ENCODE measurements at regions not wholly inside any gene's neighbourhood (a gene's known extent, or its start where the extent isn't known, plus 50 kb on each side); places are given as distances from the start of the nearest gene placed in this dataset.

DNA sequence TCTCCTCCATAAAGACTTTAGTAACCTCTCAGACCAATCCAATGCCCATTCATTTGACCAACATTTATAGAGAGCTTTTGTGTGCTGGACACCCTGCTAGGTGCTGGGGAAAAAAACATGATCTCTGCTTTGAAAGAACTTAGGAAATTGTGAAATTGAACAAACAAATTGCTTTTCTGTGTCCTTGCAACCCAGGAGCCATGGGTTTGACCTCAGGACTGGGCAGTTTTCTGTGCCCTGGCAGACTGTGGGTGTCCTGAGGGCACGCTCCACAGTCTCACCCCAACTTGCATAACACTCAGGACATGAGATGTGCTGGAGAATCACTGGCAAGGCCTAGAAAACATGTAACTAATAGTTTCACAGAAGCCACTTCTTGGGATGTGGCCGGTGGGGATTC is 429.1 kb upstream of the ZMIZ1 start:
- H3K36me3 ChIP-seq = no peaks in the 10 kb centered on the region
- intact Hi-C loops (cut with DNase I) = no loop called here
- no peak for ATAC-seq
- H3K9me3 ChIP-seq = peaks cover 0 to 4% (median 0%) of the 10 kb centered on the region in 11 donors
- no peak for DNase-seq
- no peak overlapping the region for H3K4me3 ChIP-seq
- no peak for TF ChIP-seq CTCF (IDR thresholded peaks at IDR 0.05)
- H3K4me1 ChIP-seq = peaks cover 0 to 23% (median 0%) of the 10 kb centered on the region in 9 donors
- no peak overlapping the region for H3K27ac ChIP-seq
- H3K27me3 ChIP-seq = no peaks in the 10 kb centered on the region
- WGBS, 2 donors = 97 to 99% methylated on average over 2 of the region's 2 CpGs

- H3K36me3 ChIP-seq = no peaks in the 10 kb centered on the region
- DNase-seq (no peak), ATAC-seq (peak in 4 of 8 donors; percentile 29 to 76 (median 46))
- no peak for TF ChIP-seq CTCF (IDR thresholded peaks at IDR 0.05)
- peaks cover 0 to 16% (median 0%) of the 10 kb centered on the region in 9 donors for H3K4me1 ChIP-seq
- H3K9me3 ChIP-seq = peaks cover 0 to 9% (median 0%) of the 10 kb centered on the region in 11 donors
- H3K4me3 ChIP-seq = no peak overlapping the region
- H3K27me3 ChIP-seq = no peaks in the 10 kb centered on the region
- intact Hi-C loops (cut with DNase I) = no loop called here
- peak overlapping the region in 3 of 10 donors; percentile 11 to 44 (median 25) for H3K27ac ChIP-seq
- 80 to 87% methylated on average over 4 of the region's 4 CpGs for WGBS, 2 donors
These were observed 427.8 kb upstream of the ZMIZ1 start for GRCh38 chr10:78640796-78641636.

- Histone ChIP-seq H3K9me3 (peaks cover 0 to 9% (median 0%) of the 10 kb centered on the region in 11 donors), H3K36me3 (no peaks in the 10 kb centered on the region), H3K4me3 (no peak overlapping the region), H3K27me3 (no peaks in the 10 kb centered on the region), H3K4me1 (peaks cover 0 to 16% (median 0%) of the 10 kb centered on the region in 9 donors), H3K27ac (peak overlapping the region in 3 of 10 donors; percentile 11 to 44 (median 25))
- DNase-seq (no peak), ATAC-seq (peak in 2 of 8 donors; percentile 11 to 31)
- WGBS, 2 donors = 79 to 83% methylated on average over 5 of the region's 5 CpGs
- intact Hi-C loops (cut with DNase I) = no loop called here
- no peak for TF ChIP-seq CTCF (IDR thresholded peaks at IDR 0.05)
These were observed 427.1 kb upstream of the ZMIZ1 start for GRCh38 chr10:78641693-78642092.

GRCh38 chr10:78642269-78642816 is 426.4 kb upstream of the ZMIZ1 start:
- intact Hi-C loops (cut with DNase I) = no loop called here
- no peak for ATAC-seq
- no peak for TF ChIP-seq CTCF (IDR thresholded peaks at IDR 0.05)

More at GRCh38 chr10:78642269-78642816, 426.4 kb upstream of the ZMIZ1 start:
- H3K4me3 ChIP-seq = no peak overlapping the region
- WGBS, 2 donors = 90 to 91% methylated on average over 4 of the region's 4 CpGs
- DNase-seq = no peak
- H3K36me3 ChIP-seq = no peaks in the 10 kb centered on the region
- H3K27me3 ChIP-seq = no peaks in the 10 kb centered on the region
- H3K9me3 ChIP-seq = peaks cover 0 to 9% (median 0%) of the 10 kb centered on the region in 11 donors
- peak overlapping the region in 2 of 10 donors; percentile 25 to 44 for H3K27ac ChIP-seq
- peaks cover 0 to 16% (median 0%) of the 10 kb centered on the region in 9 donors for H3K4me1 ChIP-seq
